PC-9 (cell line): ENCODE measurements at regions not wholly inside any gene's neighbourhood (a gene's known extent, or its start where the extent isn't known, plus 50 kb on each side); places are given as distances from the start of the nearest gene placed in this dataset.

Experiments
- CTCF ChIP-seq: fragments of 200-600 bp; sonication (generic); conservative IDR thresholded peaks from 2 replicates; pipeline ENCODE4 v1.6.1; 2017; ENCODE audit warnings: mixed run types, antibody characterized with exemption, mild to moderate bottlenecking, moderate library complexity
- EZH2 ChIP-seq: fragments of 200-600 bp; sonication (generic); IDR thresholded peaks from 2 replicates; pipeline ENCODE4 v1.8.0; 2017; ENCODE audit warnings: antibody characterized with exemption, low read depth

DNA sequence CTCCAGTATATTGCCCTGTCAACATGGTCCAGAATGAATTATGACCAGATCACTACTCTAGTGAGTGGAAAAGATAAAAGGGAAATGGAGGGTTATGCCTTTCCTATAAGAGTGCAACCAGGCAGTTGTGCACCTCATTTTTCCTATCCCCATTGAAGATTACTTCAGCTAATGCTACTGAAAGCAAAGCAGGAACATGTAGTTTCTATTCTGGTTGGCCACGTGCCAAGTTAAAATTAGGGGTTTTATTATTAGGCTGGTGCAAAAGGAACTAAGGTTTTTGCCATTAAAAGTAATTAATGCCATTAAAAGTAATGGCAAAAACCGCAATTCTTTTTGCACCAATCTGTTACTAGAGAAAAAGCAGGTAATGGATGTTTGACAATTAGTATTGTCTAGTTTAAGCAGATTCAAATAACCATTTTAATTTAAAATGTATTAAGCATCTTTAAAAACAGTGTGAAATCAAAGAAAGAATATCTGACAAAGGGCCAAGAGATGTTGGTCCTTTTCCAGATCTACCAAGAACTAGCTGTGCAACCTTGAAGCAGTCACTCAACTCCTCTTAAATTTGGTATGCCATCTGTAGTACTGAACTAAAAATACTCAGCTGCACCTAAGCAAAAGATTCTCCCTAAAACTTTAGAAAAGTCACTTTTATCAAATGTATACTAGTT, 567.5 kb upstream of the CCDC54 start:
- no peak for TF ChIP-seq CTCF
- TF ChIP-seq EZH2 = no peak
